Trophoblast cell (in vitro differentiated cells and primary cell): ENCODE measurements at regions not wholly inside any gene's neighbourhood (a gene's known extent, or its start where the extent isn't known, plus 50 kb on each side); places are given as distances from the start of the nearest gene placed in this dataset.

Source experiments
- DNase-seq, 2 donors: peaks; one replicate each; pipeline ENCODE4 v3.0.0-alpha.2; 2016
- H2AFZ ChIP-seq: 2 replicates; pipeline ENCODE4 v1.6.1; 2013; ENCODE audit warnings: low read length, moderate library complexity, mild to moderate bottlenecking; ENCODE audit not compliant: insufficient read depth, poor library complexity
- H2AK5ac ChIP-seq: 2 replicates; pipeline ENCODE4 v1.6.1; 2013; ENCODE audit warnings: mild to moderate bottlenecking, low read length
- H2BK120ac ChIP-seq: 2 replicates; pipeline ENCODE4 v1.6.1; 2013; ENCODE audit warnings: low read length, mild to moderate bottlenecking, moderate library complexity; ENCODE audit not compliant: insufficient read depth, poor library complexity
- H2BK12ac ChIP-seq: 2 replicates; pipeline ENCODE4 v1.6.1; 2013; ENCODE audit warnings: mild to moderate bottlenecking, low read length, moderate library complexity
- H2BK5ac ChIP-seq: 2 replicates; pipeline ENCODE4 v1.6.1; 2013; ENCODE audit warnings: low read length, low read depth, moderate library complexity, mild to moderate bottlenecking; ENCODE audit not compliant: poor library complexity
- H3K14ac ChIP-seq: 2 replicates; pipeline ENCODE4 v1.6.1; 2013; ENCODE audit warnings: mild to moderate bottlenecking, low read length
- H3K18ac ChIP-seq: 2 replicates; pipeline ENCODE4 v1.6.1; 2013; ENCODE audit warnings: mild to moderate bottlenecking, low read length
- H3K23ac ChIP-seq: 2 replicates; pipeline ENCODE4 v1.6.1; 2013; ENCODE audit warnings: low read length
- H3K27ac ChIP-seq: 2 replicates; pipeline ENCODE4 v1.5.1; 2013; ENCODE audit warnings: low read depth, mild to moderate bottlenecking, inconsistent platforms, low read length, moderate library complexity
- H3K27me3 ChIP-seq: 2 replicates; pipeline ENCODE4 v1.6.1; 2013; ENCODE audit warnings: inconsistent platforms, mild to moderate bottlenecking, low read length, moderate library complexity; ENCODE audit not compliant: insufficient read depth
- H3K36me3 ChIP-seq, 2 experiments: 1 replicate in 1 of 2; 2 replicates in 1 of 2; pipeline ENCODE4 v1.6.1; 2013; ENCODE audit warnings: low read length in 2 of 2, mild to moderate bottlenecking in 2 of 2, moderate library complexity in 1 of 2; ENCODE audit not compliant: insufficient read depth in 2 of 2, control insufficient read depth in 1 of 2
- H3K4ac ChIP-seq: 2 replicates; pipeline ENCODE4 v1.6.1; 2013; ENCODE audit warnings: low read depth, mild to moderate bottlenecking, low read length, moderate library complexity
- H3K4me1 ChIP-seq, 2 experiments: 1 replicate in 1 of 2; 2 replicates in 1 of 2; pipeline ENCODE4 v1.6.1; 2013; ENCODE audit warnings: low read length in 2 of 2, mild to moderate bottlenecking in 2 of 2, moderate library complexity in 1 of 2; ENCODE audit not compliant: insufficient read depth in 2 of 2, control insufficient read depth in 1 of 2
- H3K4me2 ChIP-seq: 2 replicates; pipeline ENCODE4 v1.6.1; 2013; ENCODE audit warnings: inconsistent platforms, mild to moderate bottlenecking, low read length, moderate library complexity
- H3K4me3 ChIP-seq: 2 replicates; pipeline ENCODE4 v1.5.1; 2013; ENCODE audit warnings: mild to moderate bottlenecking, low read depth, low read length, inconsistent platforms
- H3K79me1 ChIP-seq: one replicate; pipeline ENCODE4 v1.6.1; 2013; ENCODE audit warnings: low read length
- H3K79me2 ChIP-seq: 2 replicates; pipeline ENCODE4 v1.6.1; 2013; ENCODE audit warnings: low read length, mild to moderate bottlenecking; ENCODE audit not compliant: control insufficient read depth, insufficient read depth, poor library complexity
- H3K9ac ChIP-seq: 2 replicates; pipeline ENCODE4 v1.6.1; 2013; ENCODE audit warnings: mild to moderate bottlenecking, low read length
- H3K9me3 ChIP-seq: 2 replicates; pipeline ENCODE4 v1.6.1; 2013; ENCODE audit warnings: low read depth, mild to moderate bottlenecking, control low read depth, inconsistent platforms, low read length; ENCODE audit not compliant: insufficient read depth
- H4K12ac ChIP-seq: 2 replicates; pipeline ENCODE4 v1.6.1; 2013; ENCODE audit warnings: low read depth, mild to moderate bottlenecking, low read length, moderate library complexity
- H4K8ac ChIP-seq: 2 replicates; pipeline ENCODE4 v1.6.1; 2013; ENCODE audit warnings: low read depth, mild to moderate bottlenecking, low read length, moderate library complexity
- H4K91ac ChIP-seq: one replicate; pipeline ENCODE4 v1.6.1; 2013; ENCODE audit warnings: low read depth, mild to moderate bottlenecking, low read length, moderate library complexity
- WGBS: extraction: QIAGEN DNeasy Blood & Tissue Kit; methylation state at CpG from one replicate; pipeline ENCODE4 v1.1.7; 2013; ENCODE audit warnings: missing lambda C conversion rate; ENCODE audit not compliant: insufficient read length, insufficient coverage; ENCODE audit errors: extremely low coverage; 5-methylcytosine and 5-hydroxymethylcytosine counted together

GRCh38 chr4:144223661-144224060, 83.1 kb upstream of the GYPA start:
- no peak overlapping the region for H3K18ac ChIP-seq
- H3K27me3 ChIP-seq, result no peaks in the 10 kb centered on the region
- H4K8ac ChIP-seq, result no peak overlapping the region
- no peak overlapping the region for H3K14ac ChIP-seq
- no peak overlapping the region for H2AK5ac ChIP-seq
- H2BK12ac ChIP-seq, result no peak overlapping the region
- H3K4ac ChIP-seq, result no peak overlapping the region
- H3K23ac ChIP-seq, result no peak overlapping the region
- no CpG with 5 or more reads among the region's 2 CpGs for WGBS
- no peaks in the 10 kb centered on the region for H3K9me3 ChIP-seq
- no peak overlapping the region for H3K4me2 ChIP-seq
- no peak overlapping the region for H4K91ac ChIP-seq
- no peaks in the 10 kb centered on the region for H3K4me1 ChIP-seq
- no peak overlapping the region for H3K27ac ChIP-seq
- no peak overlapping the region for H4K12ac ChIP-seq
- no peaks in the 10 kb centered on the region for H3K36me3 ChIP-seq
- H2BK120ac ChIP-seq, result no peak overlapping the region
- no peak for DNase-seq
- H2BK5ac ChIP-seq, result no peak overlapping the region
- H3K79me2 ChIP-seq, result no peaks in the 10 kb centered on the region
- no peaks in the 10 kb centered on the region for H3K79me1 ChIP-seq
- H3K4me3 ChIP-seq, result no peak overlapping the region
- no peak overlapping the region for H2AFZ ChIP-seq
- no peak overlapping the region for H3K9ac ChIP-seq

- Histone ChIP-seq H3K23ac (no peak overlapping the region), H3K4me1 (no peaks in the 10 kb centered on the region), H2AFZ (no peak overlapping the region), H3K79me2 (no peaks in the 10 kb centered on the region), H3K18ac (no peak overlapping the region), H3K36me3 (no peaks in the 10 kb centered on the region), H3K27ac (no peak overlapping the region), H2AK5ac (no peak overlapping the region), H3K4ac (no peak overlapping the region), H2BK12ac (no peak overlapping the region), H3K9me3 (no peaks in the 10 kb centered on the region), H4K12ac (no peak overlapping the region), H3K4me2 (no peak overlapping the region), H2BK120ac (no peak overlapping the region), H3K27me3 (no peaks in the 10 kb centered on the region), H3K9ac (no peak overlapping the region), H2BK5ac (no peak overlapping the region), H3K79me1 (no peaks in the 10 kb centered on the region), H4K91ac (no peak overlapping the region), H4K8ac (no peak overlapping the region), H3K4me3 (no peak overlapping the region), H3K14ac (no peak overlapping the region)
- no CpG with 5 or more reads among the region's 1 CpG for whole genome bisulfite sequencing
- DNase-seq, result no peak
Observed at GRCh38 chr4:144259285-144259684, 118.8 kb upstream of the GYPA start.

- Histone ChIP-seq H3K27ac (no peak overlapping the region), H4K12ac (no peak overlapping the region), H3K9me3 (no peaks in the 10 kb centered on the region), H3K4me1 (no peaks in the 10 kb centered on the region), H2AFZ (no peak overlapping the region), H3K4me2 (no peak overlapping the region), H4K8ac (no peak overlapping the region), H2BK12ac (no peak overlapping the region), H3K79me2 (no peaks in the 10 kb centered on the region), H3K23ac (no peak overlapping the region), H2BK5ac (no peak overlapping the region), H3K27me3 (no peaks in the 10 kb centered on the region), H2AK5ac (no peak overlapping the region), H3K4me3 (no peak overlapping the region), H3K36me3 (no peaks in the 10 kb centered on the region), H3K14ac (no peak overlapping the region), H2BK120ac (no peak overlapping the region), H3K18ac (no peak overlapping the region), H3K4ac (no peak overlapping the region), H3K79me1 (no peaks in the 10 kb centered on the region), H4K91ac (no peak overlapping the region), H3K9ac (no peak overlapping the region)
- DNase-seq, result no peak
- WGBS, result no CpG with 5 or more reads among the region's 1 CpG
Observed at GRCh38 chr4:144267084-144267483, 126.6 kb upstream of the GYPA start.

DNA sequence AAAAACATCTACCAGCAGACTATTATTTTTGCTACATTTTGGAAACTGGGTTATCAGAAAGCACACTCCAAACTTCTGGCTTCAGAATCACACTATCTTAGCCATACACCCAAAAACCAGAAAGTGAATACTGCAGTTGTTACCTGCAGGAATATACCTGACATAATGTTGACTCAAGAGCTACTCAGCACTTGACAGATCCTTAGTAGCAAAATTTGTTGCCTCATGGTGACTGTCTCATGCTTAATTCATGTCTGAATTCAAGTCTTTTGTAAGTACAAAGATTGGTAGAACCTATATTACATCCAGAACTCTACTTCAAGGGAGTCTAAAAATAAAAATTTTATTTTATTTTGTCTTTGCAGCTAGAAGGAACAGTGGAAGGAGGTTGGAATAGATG, 140.2 kb upstream of the GYPA start:
- no peak for DNase-seq
- Histone ChIP-seq H3K27me3 (no peaks in the 10 kb centered on the region), H2BK12ac (no peak overlapping the region), H3K36me3 (no peaks in the 10 kb centered on the region), H2AFZ (no peak overlapping the region), H4K8ac (no peak overlapping the region), H3K18ac (no peak overlapping the region), H3K4me1 (no peaks in the 10 kb centered on the region), H3K4ac (no peak overlapping the region), H3K79me2 (no peaks in the 10 kb centered on the region), H3K79me1 (no peaks in the 10 kb centered on the region), H3K14ac (no peak overlapping the region), H4K12ac (no peak overlapping the region), H2BK5ac (no peak overlapping the region), H2AK5ac (no peak overlapping the region), H2BK120ac (no peak overlapping the region), H3K27ac (no peak overlapping the region), H3K9me3 (no peaks in the 10 kb centered on the region), H3K9ac (no peak overlapping the region), H3K4me2 (no peak overlapping the region), H3K4me3 (no peak overlapping the region), H4K91ac (no peak overlapping the region), H3K23ac (no peak overlapping the region)

GRCh38 chr4:144283526-144283925, 143.0 kb upstream of the GYPA start:
- DNase-seq, result no peak
- Histone ChIP-seq H4K12ac (no peak overlapping the region), H4K91ac (no peak overlapping the region), H3K4ac (no peak overlapping the region), H3K9ac (no peak overlapping the region), H3K4me1 (no peaks in the 10 kb centered on the region), H3K27me3 (no peaks in the 10 kb centered on the region), H3K14ac (no peak overlapping the region), H2AK5ac (no peak overlapping the region), H2BK12ac (no peak overlapping the region), H3K18ac (no peak overlapping the region), H3K9me3 (no peaks in the 10 kb centered on the region), H3K79me2 (no peaks in the 10 kb centered on the region), H3K4me3 (no peak overlapping the region), H3K4me2 (no peak overlapping the region), H4K8ac (no peak overlapping the region), H3K79me1 (no peaks in the 10 kb centered on the region), H2BK120ac (no peak overlapping the region), H2BK5ac (no peak overlapping the region), H3K23ac (no peak overlapping the region), H3K27ac (no peak overlapping the region), H3K36me3 (no peaks in the 10 kb centered on the region), H2AFZ (no peak overlapping the region)
- no CpG with 5 or more reads among the region's 6 CpGs for WGBS
